GM21526 (cell line): ENCODE measurements at regions not wholly inside any gene's neighbourhood (a gene's known extent, or its start where the extent isn't known, plus 50 kb on each side); places are given as distances from the start of the nearest gene placed in this dataset.
"Not testable (repeated sequence)": the region's sequence is repeated elsewhere in the genome, so short reads cannot be mapped to it uniquely, and the experiment has no call there.

Source experiments
- ATAC-seq: cut with Tn5 transposase; IDR thresholded peaks from one replicate; pipeline ENCODE4 v1.9.1; 2021; ENCODE audit warnings: moderate library complexity; ENCODE audit not compliant: unreplicated experiment, low FRiP score

DNA sequence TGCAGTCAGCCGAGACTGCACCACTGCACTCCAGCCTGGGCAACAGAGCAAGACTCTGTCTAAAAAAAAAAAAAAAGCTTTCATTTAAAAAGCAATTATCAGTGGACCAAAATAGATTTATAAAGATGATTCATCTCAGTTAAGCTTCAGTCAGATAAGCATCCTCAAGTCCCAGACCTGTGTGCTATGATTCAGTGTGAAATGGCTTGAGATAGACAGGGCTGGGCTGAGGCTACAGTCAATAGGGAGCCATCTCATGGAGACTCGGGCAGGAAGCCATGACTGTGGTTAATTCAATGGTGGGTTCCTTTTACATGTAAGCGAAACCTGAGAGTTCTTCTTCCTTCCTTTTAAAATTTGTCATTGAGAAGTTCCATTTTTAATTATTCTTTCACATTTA is 276.0 kb downstream of the TFAP2A start:
- ATAC-seq, result no peak

DNA sequence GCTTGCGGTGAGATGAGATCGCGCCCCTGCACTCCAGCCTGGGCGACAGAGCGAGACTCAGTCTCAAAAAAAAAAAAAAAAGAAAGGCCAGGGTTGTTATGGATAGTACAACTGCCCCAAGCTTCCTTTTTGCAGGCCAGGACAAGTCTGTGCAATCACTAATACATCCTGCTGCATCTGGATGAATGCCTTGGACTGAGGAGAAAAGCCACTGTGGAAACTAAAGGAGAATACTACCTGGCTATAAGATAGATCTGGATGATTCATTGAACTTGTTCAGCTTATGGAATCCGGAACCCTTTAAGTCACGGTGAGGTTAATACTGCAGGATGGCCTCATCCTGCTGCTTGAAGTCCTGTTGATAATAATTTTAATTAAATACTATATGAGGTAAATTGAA is 278.2 kb downstream of the TFAP2A start:
- no peak for ATAC-seq

DNA sequence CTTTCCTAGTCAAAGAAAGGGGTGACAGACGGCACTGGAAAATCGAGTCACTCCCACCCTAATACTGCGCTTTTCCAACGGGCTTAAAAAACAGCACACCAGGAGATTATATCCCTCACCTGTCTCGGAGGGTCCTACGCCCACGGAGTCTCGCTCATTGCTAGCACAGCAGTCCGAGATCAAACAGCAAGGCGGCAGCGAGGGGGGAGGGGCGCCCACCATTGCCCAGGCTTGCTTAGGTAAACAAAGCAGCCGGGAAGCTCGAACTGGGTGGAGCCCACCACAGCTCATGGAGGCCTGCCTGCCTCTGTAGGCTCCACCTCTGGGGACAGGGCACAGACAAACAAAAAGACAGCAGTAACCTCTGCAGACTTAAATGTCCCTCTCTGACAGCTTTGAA is 280.7 kb downstream of the TFAP2A start:
- not testable (repeated sequence) for ATAC-seq

DNA sequence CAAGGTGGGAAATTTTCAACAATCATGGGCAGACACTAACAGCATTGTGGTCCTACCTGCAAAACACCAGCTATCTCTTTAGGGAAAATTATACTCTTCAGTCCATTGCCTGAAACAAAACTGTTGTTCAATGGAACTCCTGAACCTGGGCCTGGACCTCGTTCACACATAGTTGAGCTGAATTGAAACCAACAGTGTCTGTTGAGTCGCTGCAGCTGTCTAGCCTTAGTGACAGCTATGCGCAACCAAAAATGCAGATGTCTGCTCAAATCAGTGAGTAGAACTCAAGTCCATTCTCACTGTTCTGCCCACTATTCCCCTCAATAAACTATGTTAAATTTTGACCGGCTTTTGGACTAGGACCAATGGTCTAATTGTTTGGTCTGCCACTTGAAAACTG is 286.2 kb downstream of the TFAP2A start:
- no peak for ATAC-seq

DNA sequence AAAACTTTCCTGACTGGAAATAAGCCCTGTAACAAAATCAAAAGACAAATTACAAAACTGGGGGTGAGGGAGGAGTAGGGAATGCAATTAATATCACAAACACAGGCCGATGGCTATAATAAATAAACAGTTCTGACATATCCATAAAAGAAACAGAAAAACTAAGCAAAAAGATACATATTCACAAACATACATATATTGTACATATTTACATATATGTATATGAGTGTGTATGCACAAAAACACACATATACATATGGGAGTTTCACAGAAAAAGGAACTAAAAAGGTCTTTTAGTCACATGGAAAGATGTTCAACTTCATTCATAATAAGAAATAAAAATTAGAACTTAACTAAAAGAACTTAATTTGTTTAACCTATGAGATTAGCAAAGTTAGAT is 292.7 kb downstream of the TFAP2A start:
- no peak for ATAC-seq

DNA sequence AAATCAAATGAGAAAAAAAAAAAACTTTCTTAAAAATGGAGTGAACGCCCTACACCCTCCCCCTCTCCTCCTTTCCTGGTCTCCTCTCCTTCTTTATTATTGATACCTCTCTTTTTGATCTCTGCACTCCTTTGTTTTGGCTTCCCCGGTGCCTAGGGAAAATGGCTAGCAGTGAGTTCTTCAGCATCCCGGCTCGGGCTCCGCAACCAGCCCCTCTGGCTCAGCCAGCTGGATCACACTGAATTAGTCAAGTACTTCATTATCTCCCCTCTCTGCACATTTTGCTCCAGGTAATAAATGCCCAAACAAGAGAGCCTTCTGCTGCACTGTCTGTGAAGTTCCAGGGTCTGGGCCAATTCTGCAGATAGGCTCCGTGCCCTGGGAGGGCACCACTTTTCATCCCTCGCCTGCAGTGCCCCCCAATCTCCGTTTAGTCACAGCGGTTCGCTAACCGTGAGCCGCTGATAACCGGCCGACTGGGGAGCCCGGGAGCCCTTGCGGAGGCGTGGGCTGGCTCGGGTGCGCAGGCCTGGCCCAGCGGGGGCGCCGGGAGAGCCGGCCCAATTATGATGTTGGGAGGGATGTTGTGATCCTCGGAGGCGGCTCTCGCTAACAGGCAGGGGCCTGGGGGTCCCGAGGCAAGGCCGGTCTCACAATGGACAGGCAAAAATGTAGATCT is 301.9 kb downstream of the TFAP2A start:
- no peak for ATAC-seq

DNA sequence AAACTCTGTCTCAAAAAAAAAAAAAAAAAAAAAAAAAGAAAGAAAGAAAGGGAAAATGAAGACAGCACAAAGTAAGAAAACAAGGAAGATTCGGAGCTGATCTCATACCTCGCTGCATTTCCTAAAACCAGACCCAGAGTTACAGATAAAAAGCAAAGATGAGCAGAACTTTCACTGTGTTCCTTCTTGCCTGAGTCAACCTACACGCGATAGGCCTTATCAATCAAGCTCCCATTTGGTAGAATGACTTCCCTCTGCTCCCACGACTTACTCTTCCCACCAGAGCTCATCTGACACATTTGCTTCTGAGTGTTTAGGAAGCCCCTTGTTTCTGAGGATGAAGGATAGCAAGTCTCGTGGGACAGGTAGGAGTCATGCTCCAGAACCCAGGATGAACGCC is 302.9 kb downstream of the TFAP2A start:
- no peak for ATAC-seq

DNA sequence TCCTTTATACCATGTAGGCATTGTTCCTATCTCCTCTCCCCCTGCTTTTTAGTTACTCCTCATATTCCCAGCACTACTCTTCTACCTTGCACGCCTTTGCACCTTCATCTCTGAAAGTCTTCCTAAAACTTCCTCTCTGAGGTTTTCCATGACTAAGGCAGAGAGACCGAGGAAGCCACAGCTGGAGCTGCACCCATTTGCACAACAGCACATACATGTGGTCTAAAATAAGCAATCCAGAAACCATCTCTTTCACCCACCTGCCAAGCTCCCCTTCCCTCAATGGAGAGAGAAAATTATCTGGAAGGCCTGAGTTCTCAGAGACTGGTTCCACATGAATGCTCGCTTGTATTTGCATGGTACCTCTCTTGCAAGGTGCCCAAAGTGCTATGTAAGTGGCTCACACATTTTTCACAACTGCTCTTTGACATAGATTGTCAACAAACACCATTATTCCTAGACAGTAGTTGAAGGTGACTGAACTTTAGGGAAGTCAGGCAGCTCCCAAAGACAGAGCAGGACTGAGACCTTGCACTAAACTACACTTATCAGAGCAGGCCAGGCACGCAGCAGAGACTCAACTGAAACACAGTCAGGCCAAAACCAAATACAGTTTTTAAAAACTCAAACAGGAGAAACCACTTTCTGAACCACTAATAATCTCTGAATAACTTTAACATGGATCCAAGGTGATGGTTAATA is 313.2 kb downstream of the TFAP2A start:
- ATAC-seq, result no peak

DNA sequence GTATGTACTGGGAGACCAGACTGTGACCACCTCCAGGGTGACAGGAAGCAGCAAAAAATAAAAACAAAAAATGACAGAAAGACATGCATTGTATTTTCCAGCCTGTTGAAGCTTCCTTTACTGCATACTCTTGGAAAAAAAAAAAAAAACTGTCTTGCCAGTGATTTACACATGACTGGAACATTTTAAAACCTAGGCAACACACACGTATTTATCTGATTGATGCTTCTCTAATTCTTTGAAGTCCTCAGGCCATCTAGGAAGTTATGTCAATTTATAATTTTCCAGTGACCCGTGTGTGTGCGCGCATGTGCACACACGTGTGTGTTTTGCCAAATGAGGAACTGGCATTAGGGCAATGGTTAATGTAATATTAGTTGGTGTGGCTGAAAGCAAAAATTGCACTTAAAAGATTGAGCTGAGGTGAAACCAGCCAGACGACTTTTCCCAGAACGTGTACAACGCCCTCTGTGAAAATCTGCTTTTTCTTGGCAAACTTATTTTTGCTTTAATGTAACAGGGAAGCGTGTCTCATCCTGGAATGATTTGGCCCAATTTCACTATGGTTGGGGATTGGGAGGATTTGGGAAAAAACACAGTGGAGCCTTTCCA is 315.2 kb downstream of the TFAP2A start:
- no peak for ATAC-seq

DNA sequence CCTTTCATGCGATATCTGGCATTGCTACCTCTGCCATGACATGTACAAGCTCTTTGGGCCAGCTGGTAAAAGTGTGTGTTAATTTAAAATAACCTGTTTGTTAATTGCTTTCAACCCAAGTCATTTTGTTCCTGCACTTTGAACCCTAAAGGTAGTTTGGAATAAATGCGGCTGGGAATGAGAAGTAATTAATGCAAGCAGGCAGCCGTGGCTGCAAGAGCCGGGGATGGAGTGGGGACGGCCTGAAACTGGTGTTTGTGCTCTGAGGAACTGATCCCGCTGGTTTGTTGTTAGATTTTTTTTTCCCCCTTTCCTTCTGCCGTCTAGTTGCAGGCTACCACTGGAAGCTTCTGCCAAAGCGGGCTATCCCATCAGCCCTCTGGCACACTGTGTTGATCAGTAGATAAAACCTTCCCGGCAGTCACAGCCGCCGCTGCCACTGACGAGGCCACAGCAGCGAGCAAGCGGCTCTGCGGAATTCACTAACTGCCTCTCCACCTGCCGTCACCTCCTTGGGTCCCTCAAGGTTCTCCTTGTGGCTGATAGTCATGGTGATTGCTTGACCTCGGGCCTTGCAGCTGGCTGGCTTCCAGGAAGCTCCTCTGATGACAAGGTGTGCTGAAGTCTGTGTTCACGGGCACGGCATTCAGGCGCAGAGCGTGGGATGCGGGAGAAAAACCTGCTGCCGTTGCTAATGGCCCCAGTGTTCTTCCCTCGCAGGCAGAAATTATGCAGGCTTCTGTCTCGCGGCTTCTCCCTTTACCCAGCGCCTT is 315.9 kb downstream of the TFAP2A start:
- ATAC-seq, result no peak

DNA sequence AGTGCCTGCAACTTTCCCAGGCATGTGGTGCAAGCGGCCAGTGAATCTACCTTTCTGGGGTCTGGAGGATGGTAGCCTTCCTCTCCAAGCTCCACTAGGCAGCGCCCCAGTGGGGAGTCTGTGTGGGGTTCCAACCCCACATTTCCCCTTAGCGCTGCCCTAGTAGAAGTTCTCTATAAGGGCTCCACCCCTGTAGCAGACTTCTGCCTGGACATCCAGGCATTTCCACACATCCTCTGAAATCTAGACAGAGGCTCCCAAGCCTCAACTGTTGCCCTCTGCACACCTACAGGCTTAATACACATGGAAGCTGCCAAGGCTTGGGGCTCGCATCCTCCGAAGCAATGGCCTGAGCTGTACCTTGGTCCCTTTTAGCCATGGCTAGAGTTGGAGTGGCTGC is 321.6 kb downstream of the TFAP2A start:
- no peak for ATAC-seq

DNA sequence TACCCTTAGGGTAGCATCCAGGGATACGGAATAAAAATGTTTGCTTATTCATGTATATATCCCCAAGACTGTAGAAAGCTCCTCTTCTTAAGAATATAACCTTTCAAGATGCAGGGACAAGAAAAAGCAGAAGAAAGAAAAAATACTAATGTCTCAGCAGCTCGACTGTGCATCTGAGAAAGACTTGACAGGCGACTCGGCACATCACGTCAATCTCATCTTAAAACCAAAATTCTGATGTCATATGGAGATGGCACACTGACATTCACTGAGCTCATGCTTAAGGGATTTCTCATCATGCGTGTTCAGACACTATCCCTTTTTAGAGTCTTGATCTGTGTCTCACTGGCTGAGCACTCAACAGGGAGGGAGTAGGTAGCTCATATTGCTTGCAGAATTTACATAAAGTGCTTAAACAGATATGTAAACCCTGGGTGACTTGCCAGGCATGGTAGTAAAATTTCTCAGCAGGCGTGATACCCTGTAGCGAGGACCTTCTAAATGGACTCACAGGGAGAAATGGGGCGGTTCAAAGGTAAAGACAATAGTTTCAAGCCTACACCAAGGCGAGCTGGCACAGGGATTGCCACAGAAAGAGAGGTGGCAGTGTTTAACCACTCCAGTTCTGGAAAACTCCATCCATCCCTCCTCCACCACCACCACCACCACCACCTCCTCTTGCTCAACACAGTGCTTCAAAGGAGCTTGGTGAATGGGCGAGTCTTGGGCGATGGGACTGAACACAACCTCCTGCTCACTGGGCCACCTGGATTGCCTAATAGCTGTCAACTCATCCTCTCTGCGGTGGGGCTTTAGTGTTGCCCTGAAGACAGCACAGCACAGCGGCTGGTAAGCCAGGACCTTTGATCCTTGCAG is 330.5 kb downstream of the TFAP2A start:
- ATAC-seq, result no peak

DNA sequence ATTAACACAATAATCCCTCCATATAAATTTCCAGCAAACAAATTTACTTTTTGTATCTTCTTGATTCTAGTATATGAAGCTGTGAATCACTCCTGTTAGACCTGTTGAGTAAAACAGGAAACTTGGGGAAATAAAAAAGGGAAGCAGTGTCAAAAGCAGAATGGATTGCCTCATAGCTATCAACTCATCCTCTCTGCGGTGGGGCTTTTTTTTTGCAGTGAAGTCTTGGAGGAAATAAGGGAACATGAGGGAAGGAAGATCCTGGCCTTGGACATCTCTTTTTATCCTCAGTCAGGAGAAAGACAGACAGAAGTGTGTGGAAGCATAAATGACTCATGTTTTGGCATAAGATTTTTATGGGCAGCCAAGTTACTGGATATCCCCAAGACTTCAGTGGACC is 332.5 kb downstream of the TFAP2A start:
- no peak for ATAC-seq

DNA sequence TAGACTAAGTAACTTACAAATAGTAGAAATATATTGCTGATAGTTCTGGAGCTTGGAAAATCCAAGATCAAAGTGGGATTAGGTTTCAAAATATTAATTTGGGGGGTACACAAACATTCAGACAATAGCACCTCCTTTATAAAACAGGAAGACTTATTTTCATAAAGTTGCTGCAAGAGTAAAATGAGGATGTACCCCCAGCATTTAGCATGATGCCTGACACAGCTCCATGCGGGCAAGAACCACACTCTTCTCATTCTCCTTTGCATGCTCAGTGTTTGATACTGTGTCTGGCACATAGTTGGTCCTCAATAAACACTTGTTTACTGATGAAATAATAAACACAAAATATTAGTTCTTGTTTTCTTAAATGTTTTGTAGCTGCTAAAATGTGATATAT is 332.9 kb downstream of the TFAP2A start:
- no peak for ATAC-seq

DNA sequence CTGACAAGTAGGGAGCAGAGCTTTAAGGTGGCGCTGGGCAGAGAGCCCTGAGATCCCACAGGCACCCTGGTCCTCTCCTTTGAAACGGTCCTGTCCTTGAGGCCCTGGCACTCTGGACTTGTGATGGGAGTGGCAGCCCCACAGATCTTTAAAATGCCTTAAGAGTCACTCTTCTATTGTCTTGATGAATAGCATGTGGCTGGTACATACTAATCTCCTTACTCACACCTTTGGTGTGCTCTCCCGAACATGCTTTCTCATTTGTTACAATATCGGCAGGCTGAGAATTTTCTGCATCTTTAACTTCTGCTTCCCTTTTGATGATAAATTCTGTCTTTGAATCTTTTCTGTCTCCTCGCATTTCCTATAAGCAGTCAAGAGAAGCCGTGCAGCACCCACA is 333.8 kb downstream of the TFAP2A start:
- ATAC-seq, result no peak

DNA sequence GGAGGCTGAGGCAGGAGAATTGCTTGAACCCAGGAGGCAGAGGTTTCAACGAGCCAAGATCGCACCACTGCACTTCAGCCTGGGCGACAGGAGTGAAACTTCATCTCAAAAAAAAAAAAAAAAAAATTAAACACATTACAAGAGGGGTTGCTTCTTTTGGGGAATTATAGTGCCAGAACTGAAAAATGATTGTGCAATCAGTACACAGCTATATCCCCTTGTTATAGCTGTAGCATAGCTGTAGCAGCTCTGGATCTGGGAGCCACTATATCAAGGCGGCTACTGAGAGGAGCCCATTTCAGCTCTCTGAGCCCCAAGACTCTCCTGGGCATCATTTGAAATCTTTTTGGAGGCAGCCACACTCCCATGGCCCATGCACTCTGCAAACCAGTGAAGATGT is 334.3 kb downstream of the TFAP2A start:
- ATAC-seq, result no peak

DNA sequence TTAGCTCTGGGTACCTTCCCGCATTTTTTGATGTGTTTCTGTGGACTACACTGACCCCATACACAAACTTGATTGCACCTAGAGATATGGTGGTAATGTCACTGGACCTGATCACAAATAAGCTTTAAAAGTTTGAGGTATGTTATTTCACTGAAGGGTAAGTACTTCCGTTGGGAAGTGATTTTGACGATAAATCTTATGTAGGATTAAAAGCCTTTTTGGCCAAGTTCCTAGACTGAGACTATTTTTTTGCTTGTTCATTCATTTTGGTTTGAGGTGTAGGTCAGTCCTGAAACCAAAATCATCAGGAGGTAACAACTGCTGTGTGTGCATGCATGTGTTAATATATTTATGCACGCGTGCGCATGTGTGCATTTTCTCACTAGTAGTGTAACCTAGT is 336.3 kb downstream of the TFAP2A start:
- no peak for ATAC-seq

DNA sequence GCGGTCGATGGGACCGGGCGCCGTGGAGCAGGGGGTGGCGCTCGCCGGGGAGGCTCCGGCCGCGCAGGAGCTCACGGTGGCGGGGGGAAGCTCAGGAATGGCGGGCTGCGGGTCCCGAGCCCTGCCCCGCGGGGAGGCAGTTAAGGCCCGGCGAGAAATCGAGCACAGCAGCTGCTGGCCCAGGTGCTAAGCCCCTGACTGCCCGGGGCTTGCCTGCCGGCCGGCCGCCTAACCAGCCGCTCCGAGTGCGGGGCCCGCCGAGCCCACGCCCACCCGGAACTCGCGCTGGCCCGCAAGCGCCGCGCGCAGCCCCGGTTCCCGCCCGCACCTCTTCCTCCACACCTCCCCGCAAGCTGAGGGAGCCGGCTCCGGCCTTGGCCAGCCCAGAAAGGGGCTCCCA is 340.1 kb downstream of the TFAP2A start:
- ATAC-seq, result not testable (repeated sequence)

DNA sequence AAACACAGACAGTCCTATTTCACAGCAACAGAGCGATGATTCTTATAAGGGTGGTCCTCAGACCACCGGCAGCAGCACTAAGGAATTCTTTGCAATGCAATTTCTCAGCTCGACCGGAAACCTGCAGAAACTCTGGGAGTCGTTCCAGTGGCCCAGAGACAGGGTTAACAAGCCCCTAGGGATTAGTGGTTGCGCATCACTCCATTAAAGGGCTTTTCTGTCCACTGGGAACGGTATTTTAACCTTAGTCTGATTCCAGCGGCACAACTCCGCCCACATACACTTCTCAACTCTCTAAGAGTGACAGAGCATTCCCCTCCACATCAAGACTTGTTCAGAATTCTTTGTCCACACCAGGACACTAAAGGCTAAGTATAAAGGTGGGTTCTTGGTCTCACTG is 341.5 kb downstream of the TFAP2A start:
- ATAC-seq, result no peak

DNA sequence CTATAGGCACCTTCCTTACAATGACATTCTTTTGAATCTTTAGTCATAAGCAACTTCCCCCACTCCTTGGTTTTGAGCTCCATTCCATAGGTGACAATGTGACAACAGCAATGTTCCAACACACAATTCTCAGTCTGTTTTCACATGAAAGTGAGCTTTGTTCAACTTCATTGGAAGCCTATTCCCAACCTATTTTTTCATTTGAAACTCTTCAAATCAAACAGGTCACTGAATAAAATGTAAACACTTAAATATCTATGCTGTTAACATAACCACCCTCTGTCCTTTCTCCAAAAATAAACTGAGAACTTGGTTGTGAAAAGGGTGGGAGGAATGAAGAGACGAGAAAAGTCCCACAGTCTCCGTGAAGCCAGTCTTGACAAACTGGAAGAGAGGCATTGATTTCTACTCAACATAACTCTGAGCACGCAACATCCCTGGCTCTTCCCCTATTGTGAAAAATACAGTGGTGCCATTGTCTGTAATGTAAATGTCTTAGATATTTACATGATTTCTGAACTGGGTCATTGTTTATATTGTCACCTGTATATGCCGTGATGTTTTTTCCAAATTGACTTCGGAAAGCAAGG is 343.1 kb downstream of the TFAP2A start:
- no peak for ATAC-seq
